ENCODE measurements at regions not wholly inside any gene's neighbourhood (a gene's known extent, or its start where the extent isn't known, plus 50 kb on each side); places are given as distances from the start of the nearest gene placed in this dataset.

DNA sequence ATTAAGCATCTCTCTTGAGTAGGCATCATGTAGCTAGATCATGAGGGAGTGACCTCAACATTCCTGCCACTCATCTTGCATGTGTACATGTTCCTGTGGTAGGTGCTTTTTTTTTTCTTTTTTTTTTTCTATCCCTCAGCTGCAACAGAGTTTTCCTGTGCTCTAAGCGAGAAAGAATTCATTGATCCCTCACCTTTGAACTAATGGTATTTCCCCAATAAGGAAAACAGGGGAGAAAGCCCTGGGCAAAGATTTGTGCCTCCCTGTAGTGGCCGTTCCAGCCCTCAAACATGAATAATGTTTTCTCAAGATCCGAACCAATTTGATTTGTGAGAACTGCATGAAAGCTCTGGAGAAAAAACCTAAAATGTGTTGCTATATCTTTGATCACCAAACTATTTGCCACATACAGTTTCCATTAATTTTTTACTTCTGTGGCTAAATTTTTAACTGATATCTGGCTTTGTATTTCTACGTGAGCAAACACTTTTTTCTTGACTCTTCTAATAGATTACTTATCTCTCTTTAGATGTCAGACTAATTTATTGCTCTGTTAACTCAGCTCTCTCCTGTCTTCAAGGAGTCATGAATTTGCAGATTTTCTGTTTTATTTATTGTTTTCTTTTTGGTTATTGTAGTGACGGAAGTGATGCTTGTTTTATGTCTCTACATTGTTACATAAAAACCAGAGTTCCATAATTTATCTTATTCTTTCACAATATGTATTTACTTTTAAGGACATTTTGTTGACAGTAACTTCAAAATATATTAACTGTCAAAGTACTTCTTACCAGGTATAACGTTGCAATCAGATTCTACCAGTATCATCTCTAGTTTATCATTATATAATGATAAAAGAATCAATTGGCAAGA, 1396.5 kb downstream of the OTOL1 start:
- FAIRE-seq, result no peak
- H3K27me3 ChIP-seq (ENCODE audit: control insufficient read depth, insufficient read depth, low read length), result no peaks in the 10 kb centered on the region
- TF ChIP-seq, protein P1, sequence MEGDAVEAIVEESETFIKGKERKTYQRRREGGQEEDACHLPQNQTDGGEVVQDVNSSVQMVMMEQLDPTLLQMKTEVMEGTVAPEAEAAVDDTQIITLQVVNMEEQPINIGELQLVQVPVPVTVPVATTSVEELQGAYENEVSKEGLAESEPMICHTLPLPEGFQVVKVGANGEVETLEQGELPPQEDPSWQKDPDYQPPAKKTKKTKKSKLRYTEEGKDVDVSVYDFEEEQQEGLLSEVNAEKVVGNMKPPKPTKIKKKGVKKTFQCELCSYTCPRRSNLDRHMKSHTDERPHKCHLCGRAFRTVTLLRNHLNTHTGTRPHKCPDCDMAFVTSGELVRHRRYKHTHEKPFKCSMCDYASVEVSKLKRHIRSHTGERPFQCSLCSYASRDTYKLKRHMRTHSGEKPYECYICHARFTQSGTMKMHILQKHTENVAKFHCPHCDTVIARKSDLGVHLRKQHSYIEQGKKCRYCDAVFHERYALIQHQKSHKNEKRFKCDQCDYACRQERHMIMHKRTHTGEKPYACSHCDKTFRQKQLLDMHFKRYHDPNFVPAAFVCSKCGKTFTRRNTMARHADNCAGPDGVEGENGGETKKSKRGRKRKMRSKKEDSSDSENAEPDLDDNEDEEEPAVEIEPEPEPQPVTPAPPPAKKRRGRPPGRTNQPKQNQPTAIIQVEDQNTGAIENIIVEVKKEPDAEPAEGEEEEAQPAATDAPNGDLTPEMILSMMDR (IDR thresholded peaks at IDR 0.05; ENCODE audit: insufficient read depth, low read length, severe bottlenecking), result no peak

DNA sequence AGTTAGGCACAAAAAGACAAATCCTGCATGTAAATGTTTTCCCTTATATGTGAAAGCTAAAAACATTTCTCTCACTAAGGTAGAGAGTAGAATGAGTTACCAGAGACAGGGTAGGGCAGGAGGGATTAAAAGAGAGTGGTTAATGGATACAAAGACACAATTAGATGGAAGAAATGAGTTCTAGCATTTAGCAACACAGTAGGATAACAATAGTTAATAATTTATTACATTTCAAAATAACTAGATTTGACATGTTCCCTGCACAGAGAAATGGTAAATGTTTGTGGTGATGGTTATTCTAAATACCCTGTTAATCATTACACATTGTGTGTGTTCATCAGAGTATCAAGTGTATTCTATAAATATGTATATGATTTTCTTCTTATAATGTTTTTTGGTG, 1400.7 kb downstream of the OTOL1 start:
- no peaks in the 10 kb centered on the region for H3K27me3 ChIP-seq (ENCODE audit: control insufficient read depth, insufficient read depth, low read length)
- H3K36me3 ChIP-seq (ENCODE audit: control insufficient read depth, insufficient read depth, low read length), result no peaks in the 10 kb centered on the region
- H3K4me3 ChIP-seq (ENCODE audit: low read depth, low read length), result no peak overlapping the region
- FAIRE-seq (no peak), DNase-seq (ENCODE audit: low read depth) (no peak)
- TF ChIP-seq, protein P1 (IDR thresholded peaks at IDR 0.05; ENCODE audit: insufficient read depth, low read length, severe bottlenecking), result no peak

More for the DNA sequence above, 1396.5 kb downstream of the OTOL1 start:
- Histone ChIP-seq H3K4me3 (ENCODE audit: low read depth, low read length) (no peak overlapping the region), H3K36me3 (ENCODE audit: control insufficient read depth, insufficient read depth, low read length) (no peaks in the 10 kb centered on the region)
- DNase-seq (ENCODE audit: low read depth), result no peak

DNA sequence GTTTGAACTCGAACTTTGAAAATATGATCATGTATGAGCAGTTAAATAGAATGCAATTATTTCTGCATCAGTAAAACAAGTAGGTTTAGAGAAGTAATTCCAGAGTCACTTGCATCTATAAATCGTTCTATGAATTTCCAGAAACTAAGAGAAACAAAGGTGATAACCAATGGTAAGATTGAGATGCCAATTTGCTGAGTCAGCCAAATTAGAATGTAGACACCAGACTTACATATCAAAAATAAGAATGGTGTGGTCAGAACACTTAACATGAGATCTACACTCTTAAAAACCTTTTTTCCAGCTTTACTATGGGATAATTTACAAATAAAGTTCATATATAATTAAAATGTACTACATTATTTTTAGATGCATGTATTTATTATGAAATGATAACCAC, 1435.9 kb downstream of the OTOL1 start:
- FAIRE-seq (no peak), DNase-seq (ENCODE audit: low read depth) (no peak)
- no peak overlapping the region for H3K4me3 ChIP-seq (ENCODE audit: low read depth, low read length)
- H3K36me3 ChIP-seq (ENCODE audit: control insufficient read depth, insufficient read depth, low read length), result no peaks in the 10 kb centered on the region
- no peaks in the 10 kb centered on the region for H3K27me3 ChIP-seq (ENCODE audit: control insufficient read depth, insufficient read depth, low read length)
- TF ChIP-seq, protein P1 (IDR thresholded peaks at IDR 0.05; ENCODE audit: insufficient read depth, low read length, severe bottlenecking), result no peak

DNA sequence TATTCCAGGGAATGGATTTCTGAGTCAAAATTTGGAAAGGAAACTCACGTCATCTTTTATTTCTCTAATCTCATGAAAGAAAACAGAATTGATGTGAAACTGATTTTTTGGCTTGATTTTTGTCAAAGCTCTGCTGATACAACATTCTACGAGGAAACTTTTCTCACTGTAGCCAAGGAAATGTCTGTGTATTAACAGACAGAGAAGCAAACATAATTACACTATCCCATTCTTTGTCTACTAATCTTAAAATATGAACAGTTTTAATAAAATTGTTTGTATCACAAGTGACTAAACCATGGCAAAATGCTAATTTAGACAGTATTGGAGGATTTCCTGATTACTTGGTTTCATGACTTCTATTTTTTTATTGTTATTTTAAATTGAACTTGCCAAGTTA, 1437.0 kb downstream of the OTOL1 start:
- TF ChIP-seq, protein P1 (IDR thresholded peaks at IDR 0.05; ENCODE audit: insufficient read depth, low read length, severe bottlenecking), result no peak
- H3K4me3 ChIP-seq (ENCODE audit: low read depth, low read length), result no peak overlapping the region
- DNase-seq (ENCODE audit: low read depth) (no peak), FAIRE-seq (no peak)
- H3K27me3 ChIP-seq (ENCODE audit: control insufficient read depth, insufficient read depth, low read length), result no peaks in the 10 kb centered on the region
- H3K36me3 ChIP-seq (ENCODE audit: control insufficient read depth, insufficient read depth, low read length), result no peaks in the 10 kb centered on the region

DNA sequence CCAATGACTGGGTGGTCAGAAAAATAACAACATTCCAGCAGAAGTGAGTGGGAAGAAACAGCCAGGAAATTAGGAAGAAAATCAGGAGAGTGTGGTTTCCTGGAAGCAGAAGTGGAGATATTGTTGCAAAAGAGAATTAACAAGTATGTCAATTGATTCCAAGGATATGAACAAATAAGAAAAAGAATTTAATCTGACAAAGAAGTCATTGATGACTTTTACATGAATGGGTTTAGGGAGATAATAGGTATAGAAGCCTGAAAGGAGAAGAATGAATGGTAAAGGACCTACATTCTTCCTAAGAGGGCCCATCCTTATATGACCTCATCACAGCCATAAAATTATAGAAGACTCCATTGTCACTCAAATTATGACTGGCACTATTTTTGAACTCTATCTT, 1440.1 kb downstream of the OTOL1 start:
- DNase-seq (ENCODE audit: low read depth) (no peak), FAIRE-seq (no peak)
- TF ChIP-seq, protein P1 (IDR thresholded peaks at IDR 0.05; ENCODE audit: insufficient read depth, low read length, severe bottlenecking), result no peak
- H3K36me3 ChIP-seq (ENCODE audit: control insufficient read depth, insufficient read depth, low read length), result no peaks in the 10 kb centered on the region
- no peak overlapping the region for H3K4me3 ChIP-seq (ENCODE audit: low read depth, low read length)
- no peaks in the 10 kb centered on the region for H3K27me3 ChIP-seq (ENCODE audit: control insufficient read depth, insufficient read depth, low read length)

DNA sequence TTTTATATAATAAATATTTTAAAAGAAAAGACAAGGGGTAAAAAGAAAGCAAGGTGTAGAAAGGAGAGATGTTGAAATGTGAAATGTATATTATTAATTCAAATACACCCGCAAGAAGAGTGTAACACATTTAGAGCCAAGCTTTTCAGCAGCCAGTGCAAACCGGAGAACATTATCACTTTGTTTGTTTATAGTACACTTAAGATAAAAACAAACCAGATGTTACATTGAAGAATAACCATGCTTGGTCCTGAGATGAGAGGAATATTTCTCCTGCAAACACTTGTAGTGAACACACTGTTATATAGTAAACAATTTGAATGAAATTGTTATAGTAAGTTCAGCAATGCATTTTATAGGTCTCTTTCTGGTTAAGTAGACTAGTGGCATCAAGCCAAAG, 1441.5 kb downstream of the OTOL1 start:
- Histone ChIP-seq H3K4me3 (ENCODE audit: low read depth, low read length) (no peak overlapping the region), H3K27me3 (ENCODE audit: control insufficient read depth, insufficient read depth, low read length) (no peaks in the 10 kb centered on the region), H3K36me3 (ENCODE audit: control insufficient read depth, insufficient read depth, low read length) (no peaks in the 10 kb centered on the region)
- FAIRE-seq (no peak), DNase-seq (ENCODE audit: low read depth) (no peak)
- TF ChIP-seq, protein P1 (IDR thresholded peaks at IDR 0.05; ENCODE audit: insufficient read depth, low read length, severe bottlenecking), result no peak
